NT2/D1 (cell line): ENCODE measurements at regions not wholly inside any gene's neighbourhood (a gene's known extent, or its start where the extent isn't known, plus 50 kb on each side); places are given as distances from the start of the nearest gene placed in this dataset.
"Not testable (repeated sequence)": the region's sequence is repeated elsewhere in the genome, so short reads cannot be mapped to it uniquely, and the experiment has no call there.

Source experiments
- DNase-seq: peaks from one replicate; pipeline ENCODE4 v3.0.0-alpha.2; 2011; ENCODE audit warnings: low read depth, low spot score
- H3K27me3 ChIP-seq: 2 replicates; pipeline ENCODE4 v1.6.0; 2011; ENCODE audit warnings: mild to moderate bottlenecking; ENCODE audit not compliant: insufficient read length, insufficient read depth
- H3K36me3 ChIP-seq: 2 replicates; pipeline ENCODE4 v1.6.1; 2011; ENCODE audit warnings: mild to moderate bottlenecking, low read length, mixed read lengths; ENCODE audit not compliant: insufficient read depth, insufficient read length
- H3K4me1 ChIP-seq: 2 replicates; pipeline ENCODE4 v1.5.1; 2011; ENCODE audit not compliant: insufficient read depth, insufficient read length
- H3K4me3 ChIP-seq: 2 replicates; pipeline ENCODE4 v1.5.1; 2011; ENCODE audit warnings: low read depth; ENCODE audit not compliant: insufficient read length
- H3K9ac ChIP-seq: 2 replicates; pipeline ENCODE4 v1.6.0; 2011; ENCODE audit warnings: low read depth; ENCODE audit not compliant: insufficient read length
- H3K9me3 ChIP-seq: 2 replicates; pipeline ENCODE4 v1.5.1; 2011; ENCODE audit warnings: mild to moderate bottlenecking, low read length; ENCODE audit not compliant: insufficient read depth
- SUZ12 ChIP-seq: IDR thresholded peaks from 2 replicates; pipeline ENCODE4 v1.6.1; 2011; ENCODE audit not compliant: insufficient read length, insufficient read depth; ENCODE audit errors: extremely low read depth
- YY1 ChIP-seq: IDR thresholded peaks from 2 replicates; pipeline ENCODE4 v1.6.1; 2011; ENCODE audit not compliant: insufficient read length, insufficient read depth
- ZNF274 ChIP-seq: IDR thresholded peaks from 2 replicates; pipeline ENCODE4 v1.6.1; 2011; ENCODE audit warnings: mild to moderate bottlenecking, low read depth, low read length

DNA sequence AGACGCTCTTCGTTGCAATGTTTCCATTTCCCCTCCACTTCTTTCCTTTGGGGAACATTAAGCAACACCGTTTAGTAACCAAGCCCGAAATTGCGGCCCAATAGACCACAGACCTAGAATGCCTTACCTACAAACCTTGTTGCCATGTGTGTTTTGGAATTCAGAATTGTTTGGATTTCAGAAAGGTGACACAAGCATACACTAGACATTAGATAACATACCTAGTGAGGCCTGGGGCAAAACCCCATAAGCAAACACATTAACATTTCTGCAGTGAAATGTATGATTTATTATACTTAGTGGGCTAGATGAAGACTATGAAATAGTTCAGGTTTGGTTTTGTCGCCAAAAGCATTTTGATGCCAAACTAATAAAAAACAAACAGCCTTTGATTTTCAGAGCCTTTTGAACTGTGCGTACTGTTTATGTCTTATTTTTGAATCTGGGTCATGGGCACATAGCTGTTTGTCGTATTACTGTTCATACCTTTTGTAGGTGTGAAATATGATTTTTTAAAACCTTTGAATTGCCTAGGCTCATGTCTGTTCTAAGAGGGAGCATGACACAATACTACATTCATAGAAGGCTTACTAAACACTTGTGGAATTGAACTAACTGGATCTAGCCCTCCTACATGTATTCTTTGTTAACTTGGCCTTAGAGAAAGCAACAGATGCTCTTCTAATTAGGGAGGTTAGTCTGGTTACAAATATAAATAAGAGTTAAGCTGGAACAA is 88.6 kb upstream of the TMEM164 start:
- Histone ChIP-seq H3K27me3 (no peaks in the 10 kb centered on the region), H3K9ac (no peak overlapping the region), H3K4me3 (no peak overlapping the region), H3K36me3 (no peaks in the 10 kb centered on the region), H3K4me1 (no peaks in the 10 kb centered on the region), H3K9me3 (no peaks in the 10 kb centered on the region)
- TF ChIP-seq SUZ12 (no peak), ZNF274 (no peak), YY1 (no peak)
- DNase-seq = no peak

GRCh38 chrX:109918753-109919152 is 84.2 kb upstream of the TMEM164 start:
- Histone ChIP-seq H3K27me3 (no peaks in the 10 kb centered on the region), H3K36me3 (no peaks in the 10 kb centered on the region), H3K4me1 (no peaks in the 10 kb centered on the region), H3K9ac (no peak overlapping the region), H3K4me3 (no peak overlapping the region), H3K9me3 (no peaks in the 10 kb centered on the region)
- DNase-seq = no peak
- TF ChIP-seq YY1 = no peak
- TF ChIP-seq ZNF274 = no peak
- no peak for TF ChIP-seq SUZ12

- Histone ChIP-seq H3K4me3 (no peak overlapping the region), H3K4me1 (no peaks in the 10 kb centered on the region), H3K36me3 (no peaks in the 10 kb centered on the region), H3K9me3 (no peaks in the 10 kb centered on the region), H3K9ac (no peak overlapping the region), H3K27me3 (no peaks in the 10 kb centered on the region)
- no peak for TF ChIP-seq YY1
- no peak for TF ChIP-seq ZNF274
- no peak for TF ChIP-seq SUZ12
- DNase-seq = no peak
Observed at GRCh38 chrX:109920325-109920724, 82.6 kb upstream of the TMEM164 start.

DNA sequence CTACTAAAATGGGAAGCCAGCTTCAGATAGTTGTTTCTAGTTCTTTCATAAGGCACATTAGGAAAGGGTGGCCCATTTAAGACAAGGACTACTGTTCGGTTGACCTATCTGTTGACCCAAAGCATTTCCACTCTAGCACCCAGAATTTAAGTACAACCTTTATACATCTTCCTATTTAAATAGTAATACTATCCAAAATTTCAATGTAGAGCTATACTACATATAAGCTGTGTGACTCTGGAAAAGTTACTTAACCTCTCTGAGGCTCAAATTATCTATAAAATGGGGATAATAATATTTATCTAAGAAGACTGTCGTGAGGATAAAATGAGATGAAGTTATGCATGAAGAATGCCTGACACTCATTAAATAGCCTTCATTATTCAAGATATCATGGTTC is 82.0 kb upstream of the TMEM164 start:
- no peak for TF ChIP-seq YY1
- no peak for TF ChIP-seq ZNF274
- no peak for TF ChIP-seq SUZ12

DNA sequence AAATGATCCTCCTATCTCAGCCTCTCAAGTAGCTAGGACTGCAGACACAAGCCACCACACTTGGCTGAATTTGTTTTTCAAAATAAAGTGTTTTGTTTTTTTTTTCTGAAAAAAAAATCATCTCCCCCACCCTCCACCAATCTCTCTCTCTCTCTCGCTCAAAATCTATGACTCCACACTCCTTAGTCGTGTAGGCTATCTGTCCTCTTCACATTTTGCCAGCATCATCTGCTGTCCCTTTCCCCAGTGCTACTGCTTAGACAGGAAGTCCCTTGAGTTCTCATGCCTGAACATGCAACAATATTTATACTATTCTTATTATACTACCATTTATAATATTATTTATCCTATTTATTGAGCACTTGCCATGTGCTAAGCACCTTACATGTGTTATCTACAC is 80.7 kb upstream of the TMEM164 start:
- Histone ChIP-seq H3K4me1 (no peaks in the 10 kb centered on the region), H3K9me3 (no peaks in the 10 kb centered on the region), H3K9ac (no peak overlapping the region), H3K27me3 (no peaks in the 10 kb centered on the region), H3K36me3 (no peaks in the 10 kb centered on the region), H3K4me3 (no peak overlapping the region)
- DNase-seq = no peak
- TF ChIP-seq ZNF274 (no peak), SUZ12 (no peak), YY1 (no peak)

More for the DNA sequence above, 82.0 kb upstream of the TMEM164 start:
- Histone ChIP-seq H3K27me3 (no peaks in the 10 kb centered on the region), H3K4me3 (no peak overlapping the region), H3K9me3 (no peaks in the 10 kb centered on the region), H3K9ac (no peak overlapping the region), H3K4me1 (no peaks in the 10 kb centered on the region), H3K36me3 (no peaks in the 10 kb centered on the region)
- no peak for DNase-seq

DNA sequence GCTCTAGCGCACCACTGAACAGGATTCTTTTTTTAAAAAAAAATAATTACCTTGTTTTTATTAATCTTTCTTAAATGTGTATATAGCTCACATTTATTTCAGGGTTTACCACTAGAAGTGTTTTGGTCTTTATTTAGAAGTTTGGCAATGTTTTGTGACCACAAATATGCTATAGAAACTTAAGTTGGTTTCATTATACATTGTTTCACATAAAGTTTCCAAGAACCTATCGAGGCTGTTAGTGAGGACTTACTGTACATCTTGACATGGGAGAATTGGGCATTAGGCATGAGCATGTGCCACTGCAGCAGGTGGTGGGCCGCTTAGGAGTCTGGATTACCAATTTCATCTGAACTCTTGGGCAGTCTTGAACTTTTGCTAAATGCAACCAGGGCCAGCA is 77.9 kb upstream of the TMEM164 start:
- not testable (repeated sequence) for DNase-seq, H3K27me3 ChIP-seq, H3K9ac ChIP-seq

DNA sequence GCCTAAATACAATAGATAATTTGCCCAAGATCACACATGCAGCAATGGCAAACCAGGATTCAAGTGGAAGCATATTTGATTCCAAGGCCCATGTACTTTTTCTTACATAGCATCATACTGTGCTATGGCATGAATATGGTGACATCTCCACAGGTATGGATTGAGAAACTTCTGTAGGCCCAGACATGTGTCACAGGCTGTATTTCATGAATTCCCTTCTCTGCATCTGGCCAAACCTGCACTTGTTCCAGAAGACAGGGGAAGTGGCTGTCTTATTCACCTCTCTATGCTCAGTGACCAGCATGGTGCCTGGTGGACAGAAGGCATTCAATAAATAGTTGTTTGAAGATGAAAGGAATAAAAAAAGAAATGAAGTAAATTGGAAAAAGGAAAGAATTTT is 77.3 kb upstream of the TMEM164 start:
- no peak for DNase-seq
- H3K9ac ChIP-seq = no peak overlapping the region

More for the DNA sequence above, 77.9 kb upstream of the TMEM164 start:
- H3K36me3 ChIP-seq, H3K9me3 ChIP-seq, H3K4me3 ChIP-seq, H3K4me1 ChIP-seq: not testable (repeated sequence)

More for the DNA sequence above, 77.3 kb upstream of the TMEM164 start:
- Histone ChIP-seq H3K36me3 (no peaks in the 10 kb centered on the region), H3K27me3 (no peaks in the 10 kb centered on the region), H3K4me1 (peaks cover 2% of the 10 kb centered on the region), H3K9me3 (no peaks in the 10 kb centered on the region), H3K4me3 (no peak overlapping the region)
- no peak for TF ChIP-seq ZNF274
- TF ChIP-seq YY1 = no peak
- no peak for TF ChIP-seq SUZ12
